HCT116 (cell line): ENCODE measurements at regions not wholly inside any gene's neighbourhood (a gene's known extent, or its start where the extent isn't known, plus 50 kb on each side); places are given as distances from the start of the nearest gene placed in this dataset.

Experiments used
- ATAC-seq: fragments of 200-7000 bp; cut with Tn5 transposase; 2 replicates; pipeline ENCODE4 v1.9.1; 2020; ENCODE audit warnings: mild to moderate bottlenecking, moderate library complexity
- BruUV-seq: library from RNA; stranded (reverse); fragments of 400-500 nt; replicated peaks from 2 replicates; lab custom pipeline; 2021; lab: Mats Ljungman, UMichigan
- CTCF ChIA-PET: fragments of 300-600 bp; sonication (Branson Sonifier 250); formaldehyde crosslinking; loops from one replicate; lab custom pipeline; 2021; ENCODE audit warnings: antibody characterized with exemption; lab: Charles Lee
- POLR2A ChIA-PET: fragments of 300-600, 350-600 bp; sonication (Branson Sonifier 250); formaldehyde crosslinking; loops from one replicate; lab custom pipeline; 2021; ENCODE audit warnings: antibody characterized with exemption; lab: Charles Lee
- RAD21 ChIA-PET, 2 experiments: fragments of 300-600 bp; sonication (Branson Sonifier 250); formaldehyde crosslinking; loops; one replicate each; lab custom pipeline; 2023; ENCODE audit warnings: low total read pairs in 2 of 2; ENCODE audit not compliant: uncharacterized antibody in 2 of 2, unreplicated experiment in 2 of 2, low non-redundant PET in 1 of 2; lab: Charles Lee
- DNase-seq: peaks from one replicate; pipeline ENCODE4 v3.0.0-alpha.2; 2010; ENCODE audit warnings: low read depth, low spot score
- H2AFZ ChIP-seq: fragments of 200-600 bp; shearing (Covaris generic), sonication (generic); 2 replicates; pipeline ENCODE4 v1.6.1; 2017; ENCODE audit warnings: low read depth, mixed run types, mixed read lengths, antibody characterized with exemption, low read length; ENCODE audit not compliant: poor library complexity, severe bottlenecking
- H3K27ac ChIP-seq: 2 replicates; pipeline ENCODE4 v1.5.1; 2012; ENCODE audit warnings: low read depth, low read length
- H3K27me3 ChIP-seq: fragments of 200-600 bp; sonication (generic); 2 replicates; pipeline ENCODE4 v1.6.1; 2016; ENCODE audit warnings: mixed run types, low read length, mixed read lengths; ENCODE audit not compliant: insufficient read depth
- H3K36me3 ChIP-seq, 2 experiments: fragments of 200-500 bp in 1 of 2; fragments of 200-600 bp in 1 of 2; sonication (Bioruptor generic) in 1 of 2; sonication (generic) in 1 of 2; 2 replicates each; pipeline versions ENCODE4 v1.5.1 to v1.6.1; 2014 to 2016; ENCODE audit warnings: low read length in 2 of 2, inconsistent platforms in 1 of 2, mixed read lengths in 1 of 2, mixed run types in 1 of 2; ENCODE audit not compliant: insufficient read depth in 2 of 2, control insufficient read depth in 1 of 2
- H3K4me1 ChIP-seq, 2 experiments: fragments of 200-600 bp in 1 of 2; sonication (generic) in 1 of 2; 2 replicates each; pipeline versions ENCODE4 v1.5.1 to v1.6.1; 2012 to 2017; ENCODE audit warnings: low read length in 2 of 2, inconsistent platforms in 1 of 2, mild to moderate bottlenecking in 1 of 2, mixed read lengths in 1 of 2, mixed run types in 1 of 2, moderate library complexity in 1 of 2; ENCODE audit not compliant: insufficient read depth in 2 of 2, control insufficient read depth in 1 of 2
- H3K4me2 ChIP-seq: fragments of 200-600 bp; sonication (generic); 2 replicates; pipeline ENCODE4 v1.6.1; 2017; ENCODE audit warnings: mixed run types, low read length, mixed read lengths
- H3K4me3 ChIP-seq, 2 experiments: fragments of 200-600 bp in 1 of 2; sonication (generic) in 1 of 2; replicated peaks in 1 of 2; 2 replicates each; pipeline ENCODE4 v1.5.1; 2011 to 2016; ENCODE audit warnings: low read length in 2 of 2, control low read depth in 1 of 2, low read depth in 1 of 2, mild to moderate bottlenecking in 1 of 2, mixed read lengths in 1 of 2, mixed run types in 1 of 2
- H3K79me2 ChIP-seq: fragments of 200-600 bp; sonication (generic); 2 replicates; pipeline ENCODE4 v1.6.1; 2017; ENCODE audit warnings: mild to moderate bottlenecking, mixed run types, low read length, moderate library complexity, mixed read lengths; ENCODE audit not compliant: insufficient read depth
- H3K9ac ChIP-seq: fragments of 200-600 bp; sonication (generic); 2 replicates; pipeline ENCODE4 v1.6.1; 2016; ENCODE audit warnings: low read length, mixed read lengths
- H3K9me2 ChIP-seq: fragments of 200-600 bp; sonication (generic), shearing (Covaris generic); 2 replicates; pipeline ENCODE4 v1.6.1; 2017; ENCODE audit warnings: mixed run types, mild to moderate bottlenecking, moderate library complexity; ENCODE audit not compliant: insufficient read depth
- H3K9me3 ChIP-seq, 2 experiments: fragments of 200-500 bp in 1 of 2; fragments of 200-600 bp in 1 of 2; sonication (Bioruptor generic) in 1 of 2; sonication (generic) in 1 of 2; 2 replicates each; pipeline ENCODE4 v1.6.1; 2014 to 2017; ENCODE audit warnings: low read length in 2 of 2, mixed read lengths in 2 of 2, inconsistent platforms in 1 of 2, low read depth in 1 of 2, mild to moderate bottlenecking in 1 of 2, mixed run types in 1 of 2, moderate library complexity in 1 of 2; ENCODE audit not compliant: control insufficient read depth in 1 of 2, insufficient read depth in 1 of 2
- H4K20me1 ChIP-seq: fragments of 200-600 bp; sonication (generic), shearing (Covaris generic); 2 replicates; pipeline ENCODE4 v1.6.1; 2017; ENCODE audit warnings: mixed run types, mild to moderate bottlenecking, moderate library complexity; ENCODE audit not compliant: insufficient read depth
- CBX3 ChIP-seq: IDR thresholded peaks from 2 replicates; pipeline ENCODE4 v1.6.1; 2012; ENCODE audit warnings: low read depth
- CEBPB ChIP-seq: IDR thresholded peaks from 2 replicates; pipeline ENCODE4 v1.6.1; 2012; ENCODE audit warnings: low read depth
- EGR1 ChIP-seq: IDR thresholded peaks from 2 replicates; pipeline ENCODE4 v1.6.1; 2012; ENCODE audit warnings: low read depth
- ELF1 ChIP-seq: IDR thresholded peaks from 2 replicates; pipeline ENCODE4 v1.6.1; 2012; ENCODE audit warnings: low read depth, borderline replicate concordance
- EZH2 ChIP-seq: fragments of 200-600 bp; sonication (generic); IDR thresholded peaks from 2 replicates; pipeline ENCODE4 v1.6.1; 2017; ENCODE audit warnings: antibody characterized with exemption, mixed run types
- EZH2phosphoT487 ChIP-seq: fragments of 200-600 bp; IDR thresholded peaks from 2 replicates; pipeline ENCODE4 v1.6.1; 2018; ENCODE audit warnings: antibody characterized with exemption, borderline replicate concordance
- JUND ChIP-seq: IDR thresholded peaks from 2 replicates; pipeline ENCODE4 v1.6.1; 2012
- POLR2A ChIP-seq: IDR thresholded peaks from 2 replicates; pipeline ENCODE4 v1.7.0; 2011; ENCODE audit warnings: borderline replicate concordance; ENCODE audit not compliant: insufficient read depth, insufficient read length; ENCODE audit errors: extremely low read depth
- RAD21 ChIP-seq: IDR thresholded peaks from 2 replicates; pipeline ENCODE4 v1.6.1; 2012; ENCODE audit warnings: low read depth, mild to moderate bottlenecking
- SIN3A ChIP-seq: IDR thresholded peaks from 2 replicates; pipeline ENCODE4 v1.6.1; 2012; ENCODE audit warnings: low read depth
- SP1 ChIP-seq: IDR thresholded peaks from 2 replicates; pipeline ENCODE4 v1.6.1; 2012; ENCODE audit warnings: low read depth
- SRF ChIP-seq: IDR thresholded peaks from 2 replicates; pipeline ENCODE4 v1.6.1; 2012; ENCODE audit warnings: low read depth
- TCF7L2 ChIP-seq: IDR thresholded peaks from 2 replicates; pipeline ENCODE4 v1.7.0; 2011; ENCODE audit warnings: borderline replicate concordance, inconsistent platforms; ENCODE audit not compliant: insufficient read depth, insufficient read length; ENCODE audit errors: extremely low read depth
- YY1 ChIP-seq: IDR thresholded peaks from 2 replicates; pipeline ENCODE4 v1.6.1; 2011; ENCODE audit warnings: low read length, low read depth, moderate library complexity, mild to moderate bottlenecking; ENCODE audit not compliant: insufficient replicate concordance; ENCODE audit errors: extremely low read depth
- ZFX ChIP-seq: fragments of 450-650 bp; IDR thresholded peaks from 2 replicates; pipeline ENCODE4 v1.6.1; 2017
- ZNF274 ChIP-seq: fragments of 200-500 bp; sonication (Bioruptor generic); IDR thresholded peaks from 2 replicates; pipeline ENCODE4 v1.6.1; 2014; ENCODE audit warnings: mild to moderate bottlenecking, low read depth, low read length, inconsistent platforms
- intact Hi-C: fragments of 100-400 bp; cut with micrococcal nuclease; formaldehyde crosslinking; loops from 2 replicates; pipeline ENCODE4 v1.10.0; 2022
- TF ChIP-seq, protein P1 (sequence below): IDR thresholded peaks from 2 replicates; pipeline ENCODE4 v1.6.1; 2012
- TF ChIP-seq, protein P2 (sequence below): IDR thresholded peaks from 2 replicates; pipeline ENCODE4 v1.6.1; 2012
- TF ChIP-seq, protein P3 (sequence below): IDR thresholded peaks from 2 replicates; pipeline ENCODE4 v1.6.1; 2011; ENCODE audit warnings: mild to moderate bottlenecking, low read length, moderate library complexity; ENCODE audit not compliant: insufficient replicate concordance; ENCODE audit errors: extremely low read depth

DNA sequence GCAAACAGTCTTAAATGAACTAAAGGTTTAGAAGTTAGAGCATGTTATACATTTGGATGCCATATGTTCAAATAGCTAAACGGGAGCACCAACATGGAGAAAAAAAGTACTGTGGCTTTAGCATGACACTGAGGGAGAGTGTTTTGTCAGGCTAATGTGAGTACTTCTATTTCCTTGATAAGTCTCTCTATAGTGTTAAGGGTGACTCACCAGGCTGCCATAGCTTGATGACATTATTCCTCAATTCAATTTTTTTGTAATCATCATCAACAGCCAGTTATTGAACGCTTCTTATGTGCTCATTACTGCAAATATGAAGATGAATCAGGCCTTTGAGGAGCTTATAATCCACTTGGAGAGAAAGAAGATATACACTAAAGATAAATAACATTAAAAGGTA lies 211.4 kb upstream of the GPR101 start:
- no TSS peak for BruUV-seq
- no peak for ATAC-seq
- ChIA-PET CTCF (no interaction called here), RAD21 (no interaction called here), POLR2A (no interaction called here)
- DNase-seq = no peak
- Histone ChIP-seq H3K4me3 (no peak overlapping the region), H3K9me2 (no peaks in the 10 kb centered on the region), H3K27ac (no peak overlapping the region), H4K20me1 (no peaks in the 10 kb centered on the region), H3K4me1 (no peaks in the 10 kb centered on the region), H2AFZ (no peak overlapping the region), H3K79me2 (no peaks in the 10 kb centered on the region), H3K4me2 (no peak overlapping the region), H3K27me3 (no peaks in the 10 kb centered on the region), H3K36me3 (no peaks in the 10 kb centered on the region), H3K9ac (no peak overlapping the region), H3K9me3 (no peaks in the 10 kb centered on the region)
- TF ChIP-seq EZH2phosphoT487 (no peak), CEBPB (no peak), SRF (no peak), EZH2 (no peak), SP1 (no peak), RAD21 (no peak), POLR2A (no peak), ZFX (no peak), YY1 (no peak), ELF1 (no peak), TCF7L2 (no peak)
- TF ChIP-seq, protein P1, sequence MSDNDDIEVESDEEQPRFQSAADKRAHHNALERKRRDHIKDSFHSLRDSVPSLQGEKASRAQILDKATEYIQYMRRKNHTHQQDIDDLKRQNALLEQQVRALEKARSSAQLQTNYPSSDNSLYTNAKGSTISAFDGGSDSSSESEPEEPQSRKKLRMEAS = no peak
- intact Hi-C loops = no loop called here

DNA sequence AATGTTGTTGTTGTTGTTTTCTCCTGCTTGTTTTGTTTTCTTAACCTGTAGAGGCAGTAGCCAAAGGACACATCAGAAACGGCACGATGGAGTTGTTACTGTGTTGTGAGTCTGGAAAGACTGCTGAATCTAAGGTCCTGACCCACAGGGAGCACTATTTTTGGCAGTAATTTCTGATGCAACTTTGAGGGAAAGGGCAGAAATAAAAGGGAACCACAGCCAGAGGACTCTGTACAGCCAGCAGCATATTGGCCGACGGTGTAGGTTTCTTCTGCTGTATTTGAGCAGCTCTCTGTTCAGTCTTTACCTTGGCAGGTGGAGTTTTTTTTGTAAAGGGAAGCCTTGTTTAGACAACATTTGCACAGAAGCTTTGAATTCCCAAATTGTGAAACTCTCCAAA lies 203.0 kb upstream of the GPR101 start:
- BruUV-seq = no TSS peak
- ChIA-PET POLR2A (no interaction called here), CTCF (no interaction called here), RAD21 (no interaction called here)
- H3K27ac ChIP-seq = no peak overlapping the region
- no peaks in the 10 kb centered on the region for H4K20me1 ChIP-seq
- no peaks in the 10 kb centered on the region for H3K36me3 ChIP-seq
- no peaks in the 10 kb centered on the region for H3K27me3 ChIP-seq
- no peaks in the 10 kb centered on the region for H3K4me1 ChIP-seq
- H2AFZ ChIP-seq = no peak overlapping the region
- DNase-seq (no peak), ATAC-seq (no peak)
- H3K79me2 ChIP-seq = no peaks in the 10 kb centered on the region
- intact Hi-C loops = no loop called here
- no peak overlapping the region for H3K9ac ChIP-seq
- H3K4me3 ChIP-seq = no peak overlapping the region
- H3K9me2 ChIP-seq = no peaks in the 10 kb centered on the region
- H3K9me3 ChIP-seq = no peaks in the 10 kb centered on the region
- H3K4me2 ChIP-seq = no peak overlapping the region
- TF ChIP-seq, protein P2, sequence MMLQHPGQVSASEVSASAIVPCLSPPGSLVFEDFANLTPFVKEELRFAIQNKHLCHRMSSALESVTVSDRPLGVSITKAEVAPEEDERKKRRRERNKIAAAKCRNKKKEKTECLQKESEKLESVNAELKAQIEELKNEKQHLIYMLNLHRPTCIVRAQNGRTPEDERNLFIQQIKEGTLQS = no peak
- TF ChIP-seq, protein P1 = no peak
- TF ChIP-seq POLR2A (no peak), EGR1 (no peak), ZNF274 (no peak), TCF7L2 (no peak), YY1 (no peak), ELF1 (no peak), RAD21 (no peak), JUND (no peak), SRF (no peak), CBX3 (no peak), SIN3A (no peak), ZFX (no peak), CEBPB (no peak)
- TF ChIP-seq, protein P3, sequence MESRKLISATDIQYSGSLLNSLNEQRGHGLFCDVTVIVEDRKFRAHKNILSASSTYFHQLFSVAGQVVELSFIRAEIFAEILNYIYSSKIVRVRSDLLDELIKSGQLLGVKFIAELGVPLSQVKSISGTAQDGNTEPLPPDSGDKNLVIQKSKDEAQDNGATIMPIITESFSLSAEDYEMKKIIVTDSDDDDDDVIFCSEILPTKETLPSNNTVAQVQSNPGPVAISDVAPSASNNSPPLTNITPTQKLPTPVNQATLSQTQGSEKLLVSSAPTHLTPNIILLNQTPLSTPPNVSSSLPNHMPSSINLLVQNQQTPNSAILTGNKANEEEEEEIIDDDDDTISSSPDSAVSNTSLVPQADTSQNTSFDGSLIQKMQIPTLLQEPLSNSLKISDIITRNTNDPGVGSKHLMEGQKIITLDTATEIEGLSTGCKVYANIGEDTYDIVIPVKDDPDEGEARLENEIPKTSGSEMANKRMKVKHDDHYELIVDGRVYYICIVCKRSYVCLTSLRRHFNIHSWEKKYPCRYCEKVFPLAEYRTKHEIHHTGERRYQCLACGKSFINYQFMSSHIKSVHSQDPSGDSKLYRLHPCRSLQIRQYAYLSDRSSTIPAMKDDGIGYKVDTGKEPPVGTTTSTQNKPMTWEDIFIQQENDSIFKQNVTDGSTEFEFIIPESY = no peak
